NB4 (cell line): ENCODE measurements at regions not wholly inside any gene's neighbourhood (a gene's known extent, or its start where the extent isn't known, plus 50 kb on each side); places are given as distances from the start of the nearest gene placed in this dataset.

Source experiments
- DNase-seq: peaks from one replicate; pipeline ENCODE4 v3.0.0; 2010; ENCODE audit warnings: low read depth
- H3K4me3 ChIP-seq: one replicate; pipeline ENCODE4 v1.5.1; 2011; ENCODE audit warnings: mild to moderate bottlenecking, low read depth, low read length, moderate library complexity
- MYC ChIP-seq: IDR thresholded peaks from 2 replicates; pipeline ENCODE4 v1.6.1; 2011; ENCODE audit warnings: low read depth, low read length
- POLR2A ChIP-seq: IDR thresholded peaks from 2 replicates; pipeline ENCODE4 v1.6.1; 2011; ENCODE audit warnings: mild to moderate bottlenecking; ENCODE audit not compliant: insufficient read length; ENCODE audit errors: extremely low read depth
- TF ChIP-seq, protein P1 (sequence below): IDR thresholded peaks from one replicate; pipeline ENCODE4 v1.5.1; 2012; ENCODE audit warnings: low read depth, low read length
- TF ChIP-seq, protein P2 (sequence below): IDR thresholded peaks from 2 replicates; pipeline ENCODE4 v1.6.1; 2011; ENCODE audit warnings: low read depth, low read length

DNA sequence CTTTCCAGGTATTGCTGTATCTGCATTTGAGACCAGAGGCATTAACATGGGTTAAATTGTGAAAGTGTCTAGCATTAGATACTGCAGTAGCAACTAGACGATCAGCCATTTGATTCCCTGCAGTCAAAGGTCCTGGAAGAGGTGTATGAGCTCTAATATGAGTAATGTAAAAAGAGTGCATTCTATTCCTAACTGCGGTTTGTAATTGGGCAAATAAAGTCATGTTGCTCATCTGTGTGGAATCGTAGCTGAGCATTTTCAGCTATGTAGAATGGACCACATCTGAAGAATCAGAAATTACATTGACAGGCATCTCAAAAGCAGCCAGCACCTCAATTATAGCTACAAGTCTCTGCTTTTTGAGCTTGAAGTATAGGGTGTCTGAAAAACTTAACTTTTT, 157.6 kb downstream of the ZNF518B start:
- TF ChIP-seq POLR2A (no peak), MYC (no peak)
- TF ChIP-seq, protein P1, sequence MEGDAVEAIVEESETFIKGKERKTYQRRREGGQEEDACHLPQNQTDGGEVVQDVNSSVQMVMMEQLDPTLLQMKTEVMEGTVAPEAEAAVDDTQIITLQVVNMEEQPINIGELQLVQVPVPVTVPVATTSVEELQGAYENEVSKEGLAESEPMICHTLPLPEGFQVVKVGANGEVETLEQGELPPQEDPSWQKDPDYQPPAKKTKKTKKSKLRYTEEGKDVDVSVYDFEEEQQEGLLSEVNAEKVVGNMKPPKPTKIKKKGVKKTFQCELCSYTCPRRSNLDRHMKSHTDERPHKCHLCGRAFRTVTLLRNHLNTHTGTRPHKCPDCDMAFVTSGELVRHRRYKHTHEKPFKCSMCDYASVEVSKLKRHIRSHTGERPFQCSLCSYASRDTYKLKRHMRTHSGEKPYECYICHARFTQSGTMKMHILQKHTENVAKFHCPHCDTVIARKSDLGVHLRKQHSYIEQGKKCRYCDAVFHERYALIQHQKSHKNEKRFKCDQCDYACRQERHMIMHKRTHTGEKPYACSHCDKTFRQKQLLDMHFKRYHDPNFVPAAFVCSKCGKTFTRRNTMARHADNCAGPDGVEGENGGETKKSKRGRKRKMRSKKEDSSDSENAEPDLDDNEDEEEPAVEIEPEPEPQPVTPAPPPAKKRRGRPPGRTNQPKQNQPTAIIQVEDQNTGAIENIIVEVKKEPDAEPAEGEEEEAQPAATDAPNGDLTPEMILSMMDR: no peak
- TF ChIP-seq, protein P2, sequence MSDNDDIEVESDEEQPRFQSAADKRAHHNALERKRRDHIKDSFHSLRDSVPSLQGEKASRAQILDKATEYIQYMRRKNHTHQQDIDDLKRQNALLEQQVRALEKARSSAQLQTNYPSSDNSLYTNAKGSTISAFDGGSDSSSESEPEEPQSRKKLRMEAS: no peak
- no peak for DNase-seq
- H3K4me3 ChIP-seq: no peak overlapping the region

GRCh38 chr4:10298681-10299080, 158.5 kb downstream of the ZNF518B start:
- DNase-seq: no peak
- no peak overlapping the region for H3K4me3 ChIP-seq
- TF ChIP-seq MYC: no peak

- TF ChIP-seq MYC (no peak), POLR2A (no peak)
- TF ChIP-seq, protein P2: no peak
- TF ChIP-seq, protein P1: no peak
- DNase-seq: no peak
- no peak overlapping the region for H3K4me3 ChIP-seq
Observed at GRCh38 chr4:10296730-10297129, 160.5 kb downstream of the ZNF518B start.

- no peak overlapping the region for H3K4me3 ChIP-seq
- TF ChIP-seq POLR2A: no peak
- TF ChIP-seq, protein P2: no peak
- TF ChIP-seq, protein P1: no peak
- DNase-seq: no peak
Observed at GRCh38 chr4:10295301-10295700, 161.9 kb downstream of the ZNF518B start.

DNA sequence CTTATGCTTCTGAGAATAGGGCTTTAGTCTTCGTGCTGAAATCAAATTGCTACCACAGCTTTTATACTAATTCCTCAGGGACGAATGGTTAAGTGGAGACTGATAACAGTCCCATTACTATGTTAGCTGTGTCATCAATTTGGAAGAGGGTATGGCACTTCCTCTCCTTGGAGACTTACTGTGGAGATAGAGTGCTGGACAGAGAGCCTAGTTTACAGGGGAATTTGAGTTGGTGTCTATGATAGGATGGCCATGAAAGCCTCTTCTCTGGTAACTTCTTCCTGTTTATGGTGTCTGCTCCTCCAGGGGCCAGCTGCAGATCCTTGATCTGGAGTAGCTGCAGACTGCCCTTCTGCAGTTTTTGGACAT, 167.7 kb downstream of the ZNF518B start:
- TF ChIP-seq POLR2A (no peak), MYC (no peak)
- TF ChIP-seq, protein P2: no peak
- TF ChIP-seq, protein P1: no peak

DNA sequence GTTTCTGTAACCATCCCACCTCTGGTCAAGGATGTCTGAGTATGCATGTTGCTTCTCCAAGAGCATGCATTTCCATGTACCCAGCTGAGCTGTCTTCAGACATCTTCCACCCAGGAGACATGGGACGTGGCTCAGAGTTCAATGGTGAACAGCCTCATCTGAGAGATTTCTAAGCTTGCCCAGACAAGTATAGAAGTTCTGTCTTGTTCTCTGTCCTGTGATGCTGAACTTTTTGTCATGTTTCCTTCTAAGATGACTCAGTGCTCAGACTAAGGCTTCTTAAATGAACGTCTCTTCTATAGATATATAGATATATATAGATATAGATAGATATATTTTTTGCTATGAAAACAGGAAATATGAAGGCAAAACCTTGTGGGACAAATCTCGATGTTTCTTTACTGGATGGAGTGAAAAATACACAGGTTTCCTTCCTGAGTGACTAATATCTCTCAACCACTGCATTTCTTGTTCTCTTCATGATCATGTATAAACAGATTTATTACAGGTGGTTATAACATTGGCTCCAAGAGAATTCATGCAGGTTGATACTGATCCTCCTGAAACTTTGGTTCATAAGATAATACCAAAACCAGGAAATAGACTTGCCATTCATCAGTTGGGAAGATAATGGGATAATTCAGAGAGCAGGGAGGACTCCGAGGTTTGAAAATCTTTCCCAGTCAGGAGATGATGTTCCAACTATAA, 168.2 kb downstream of the ZNF518B start:
- no peak overlapping the region for H3K4me3 ChIP-seq
- TF ChIP-seq MYC (no peak), POLR2A (no peak)
- TF ChIP-seq, protein P2: no peak
- TF ChIP-seq, protein P1: no peak
- no peak for DNase-seq

More for the DNA sequence above, 167.7 kb downstream of the ZNF518B start:
- no peak for DNase-seq
- H3K4me3 ChIP-seq: no peak overlapping the region
